ENCODE measurements at regions not wholly inside any gene's neighbourhood (a gene's known extent, or its start where the extent isn't known, plus 50 kb on each side); places are given as distances from the start of the nearest gene placed in this dataset.

DNA sequence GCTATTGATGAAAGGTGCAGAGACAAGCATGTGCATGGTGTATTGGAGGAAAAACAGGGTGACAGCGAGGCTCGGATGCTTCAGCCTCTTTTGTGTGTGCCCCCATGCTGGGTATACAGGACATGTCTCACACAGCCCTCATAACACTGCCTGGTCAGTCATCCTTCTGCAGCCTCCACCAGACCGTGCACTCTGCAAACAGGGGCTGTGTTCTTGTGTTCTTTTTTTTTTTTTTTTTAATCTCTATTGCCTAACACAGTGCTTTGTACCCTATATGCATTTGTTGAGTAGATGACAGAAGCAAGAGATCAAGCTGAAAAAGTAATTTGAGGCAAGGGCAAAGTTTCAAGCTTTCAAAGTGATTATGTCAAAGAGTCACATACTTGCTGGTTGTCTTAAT lies 367.2 kb upstream of the SLITRK1 start:
- Mint-ChIP-seq H3K4me1 (no peaks in the 10 kb centered on the region), H3K36me3 (ENCODE audit: low read depth) (peaks cover 26% of the 10 kb centered on the region), H3K4me3 (no peak overlapping the region), H3K27ac (no peak overlapping the region), H3K9me3 (peaks cover 29% of the 10 kb centered on the region), H3K27me3 (ENCODE audit: insufficient read depth, low read depth, poor library complexity) (no peaks in the 10 kb centered on the region)
- Histone ChIP-seq H3K4me2 (no peak overlapping the region), H3K27me3 (ENCODE audit: insufficient read depth) (no peaks in the 10 kb centered on the region), H3K79me2 (replicated peaks; ENCODE audit: insufficient read depth) (no peaks in the 10 kb centered on the region), H3K27ac (ENCODE audit: low read depth) (no peak overlapping the region), H3K36me3 (ENCODE audit: insufficient read depth) (peaks cover 7% of the 10 kb centered on the region; the same call in 1 of the 2 replicates), H3K4me3 (no peak overlapping the region), H3K4me1 (ENCODE audit: insufficient read depth) (no peaks in the 10 kb centered on the region), H2AFZ (no peak overlapping the region), H3F3A (replicated peaks; ENCODE audit: low read depth) (no peaks in the 10 kb centered on the region), H4K20me1 (replicated peaks; ENCODE audit: insufficient read depth) (no peaks in the 10 kb centered on the region), H3K9me2 (ENCODE audit: insufficient read depth) (peaks cover 4% of the 10 kb centered on the region; the same call in 1 of the 2 replicates)
- TF ChIP-seq NANOG (IDR thresholded peaks at IDR 0.05; ENCODE audit: borderline replicate concordance) (no peak), EZH2 (IDR thresholded peaks at IDR 0.05; ENCODE audit: low read depth, unreplicated experiment) (no peak), ETS1 (IDR thresholded peaks at IDR 0.05) (no peak), ZNF331 (CRISPR knock-in tag; IDR thresholded peaks at IDR 0.05; ENCODE audit: low read depth) (no peak), CTCF (conservative IDR thresholded peaks at IDR 0.05; ENCODE audit: low read depth in 2 of 2) (no peak)
- TF ChIP-seq, protein P1, sequence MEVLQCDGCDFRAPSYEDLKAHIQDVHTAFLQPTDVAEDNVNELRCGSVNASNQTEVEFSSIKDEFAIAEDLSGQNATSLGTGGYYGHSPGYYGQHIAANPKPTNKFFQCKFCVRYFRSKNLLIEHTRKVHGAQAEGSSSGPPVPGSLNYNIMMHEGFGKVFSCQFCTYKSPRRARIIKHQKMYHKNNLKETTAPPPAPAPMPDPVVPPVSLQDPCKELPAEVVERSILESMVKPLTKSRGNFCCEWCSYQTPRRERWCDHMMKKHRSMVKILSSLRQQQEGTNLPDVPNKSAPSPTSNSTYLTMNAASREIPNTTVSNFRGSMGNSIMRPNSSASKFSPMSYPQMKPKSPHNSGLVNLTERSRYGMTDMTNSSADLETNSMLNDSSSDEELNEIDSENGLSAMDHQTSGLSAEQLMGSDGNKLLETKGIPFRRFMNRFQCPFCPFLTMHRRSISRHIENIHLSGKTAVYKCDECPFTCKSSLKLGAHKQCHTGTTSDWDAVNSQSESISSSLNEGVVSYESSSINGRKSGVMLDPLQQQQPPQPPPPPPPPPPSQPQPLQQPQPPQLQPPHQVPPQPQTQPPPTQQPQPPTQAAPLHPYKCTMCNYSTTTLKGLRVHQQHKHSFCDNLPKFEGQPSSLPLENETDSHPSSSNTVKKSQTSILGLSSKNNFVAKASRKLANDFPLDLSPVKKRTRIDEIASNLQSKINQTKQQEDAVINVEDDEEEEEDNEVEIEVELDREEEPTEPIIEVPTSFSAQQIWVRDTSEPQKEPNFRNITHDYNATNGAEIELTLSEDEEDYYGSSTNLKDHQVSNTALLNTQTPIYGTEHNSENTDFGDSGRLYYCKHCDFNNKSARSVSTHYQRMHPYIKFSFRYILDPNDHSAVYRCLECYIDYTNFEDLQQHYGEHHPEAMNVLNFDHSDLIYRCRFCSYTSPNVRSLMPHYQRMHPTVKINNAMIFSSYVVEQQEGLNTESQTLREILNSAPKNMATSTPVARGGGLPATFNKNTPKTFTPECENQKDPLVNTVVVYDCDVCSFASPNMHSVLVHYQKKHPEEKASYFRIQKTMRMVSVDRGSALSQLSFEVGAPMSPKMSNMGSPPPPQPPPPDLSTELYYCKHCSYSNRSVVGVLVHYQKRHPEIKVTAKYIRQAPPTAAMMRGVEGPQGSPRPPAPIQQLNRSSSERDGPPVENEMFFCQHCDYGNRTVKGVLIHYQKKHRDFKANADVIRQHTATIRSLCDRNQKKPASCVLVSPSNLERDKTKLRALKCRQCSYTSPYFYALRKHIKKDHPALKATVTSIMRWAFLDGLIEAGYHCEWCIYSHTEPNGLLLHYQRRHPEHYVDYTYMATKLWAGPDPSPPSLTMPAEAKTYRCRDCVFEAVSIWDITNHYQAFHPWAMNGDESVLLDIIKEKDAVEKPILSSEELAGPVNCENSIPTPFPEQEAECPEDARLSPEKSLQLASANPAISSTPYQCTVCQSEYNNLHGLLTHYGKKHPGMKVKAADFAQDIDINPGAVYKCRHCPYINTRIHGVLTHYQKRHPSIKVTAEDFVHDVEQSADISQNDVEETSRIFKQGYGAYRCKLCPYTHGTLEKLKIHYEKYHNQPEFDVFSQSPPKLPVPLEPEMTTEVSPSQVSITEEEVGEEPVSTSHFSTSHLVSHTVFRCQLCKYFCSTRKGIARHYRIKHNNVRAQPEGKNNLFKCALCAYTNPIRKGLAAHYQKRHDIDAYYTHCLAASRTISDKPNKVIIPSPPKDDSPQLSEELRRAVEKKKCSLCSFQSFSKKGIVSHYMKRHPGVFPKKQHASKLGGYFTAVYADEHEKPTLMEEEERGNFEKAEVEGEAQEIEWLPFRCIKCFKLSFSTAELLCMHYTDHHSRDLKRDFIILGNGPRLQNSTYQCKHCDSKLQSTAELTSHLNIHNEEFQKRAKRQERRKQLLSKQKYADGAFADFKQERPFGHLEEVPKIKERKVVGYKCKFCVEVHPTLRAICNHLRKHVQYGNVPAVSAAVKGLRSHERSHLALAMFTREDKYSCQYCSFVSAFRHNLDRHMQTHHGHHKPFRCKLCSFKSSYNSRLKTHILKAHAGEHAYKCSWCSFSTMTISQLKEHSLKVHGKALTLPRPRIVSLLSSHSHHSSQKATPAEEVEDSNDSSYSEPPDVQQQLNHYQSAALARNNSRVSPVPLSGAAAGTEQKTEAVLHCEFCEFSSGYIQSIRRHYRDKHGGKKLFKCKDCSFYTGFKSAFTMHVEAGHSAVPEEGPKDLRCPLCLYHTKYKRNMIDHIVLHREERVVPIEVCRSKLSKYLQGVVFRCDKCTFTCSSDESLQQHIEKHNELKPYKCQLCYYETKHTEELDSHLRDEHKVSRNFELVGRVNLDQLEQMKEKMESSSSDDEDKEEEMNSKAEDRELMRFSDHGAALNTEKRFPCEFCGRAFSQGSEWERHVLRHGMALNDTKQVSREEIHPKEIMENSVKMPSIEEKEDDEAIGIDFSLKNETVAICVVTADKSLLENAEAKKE (CRISPR knock-in tag; IDR thresholded peaks at IDR 0.05) = no peak
- TF ChIP-seq, protein P2, sequence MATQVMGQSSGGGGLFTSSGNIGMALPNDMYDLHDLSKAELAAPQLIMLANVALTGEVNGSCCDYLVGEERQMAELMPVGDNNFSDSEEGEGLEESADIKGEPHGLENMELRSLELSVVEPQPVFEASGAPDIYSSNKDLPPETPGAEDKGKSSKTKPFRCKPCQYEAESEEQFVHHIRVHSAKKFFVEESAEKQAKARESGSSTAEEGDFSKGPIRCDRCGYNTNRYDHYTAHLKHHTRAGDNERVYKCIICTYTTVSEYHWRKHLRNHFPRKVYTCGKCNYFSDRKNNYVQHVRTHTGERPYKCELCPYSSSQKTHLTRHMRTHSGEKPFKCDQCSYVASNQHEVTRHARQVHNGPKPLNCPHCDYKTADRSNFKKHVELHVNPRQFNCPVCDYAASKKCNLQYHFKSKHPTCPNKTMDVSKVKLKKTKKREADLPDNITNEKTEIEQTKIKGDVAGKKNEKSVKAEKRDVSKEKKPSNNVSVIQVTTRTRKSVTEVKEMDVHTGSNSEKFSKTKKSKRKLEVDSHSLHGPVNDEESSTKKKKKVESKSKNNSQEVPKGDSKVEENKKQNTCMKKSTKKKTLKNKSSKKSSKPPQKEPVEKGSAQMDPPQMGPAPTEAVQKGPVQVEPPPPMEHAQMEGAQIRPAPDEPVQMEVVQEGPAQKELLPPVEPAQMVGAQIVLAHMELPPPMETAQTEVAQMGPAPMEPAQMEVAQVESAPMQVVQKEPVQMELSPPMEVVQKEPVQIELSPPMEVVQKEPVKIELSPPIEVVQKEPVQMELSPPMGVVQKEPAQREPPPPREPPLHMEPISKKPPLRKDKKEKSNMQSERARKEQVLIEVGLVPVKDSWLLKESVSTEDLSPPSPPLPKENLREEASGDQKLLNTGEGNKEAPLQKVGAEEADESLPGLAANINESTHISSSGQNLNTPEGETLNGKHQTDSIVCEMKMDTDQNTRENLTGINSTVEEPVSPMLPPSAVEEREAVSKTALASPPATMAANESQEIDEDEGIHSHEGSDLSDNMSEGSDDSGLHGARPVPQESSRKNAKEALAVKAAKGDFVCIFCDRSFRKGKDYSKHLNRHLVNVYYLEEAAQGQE (IDR thresholded peaks at IDR 0.05; ENCODE audit: unreplicated experiment) = no peak
- DNase-seq (ENCODE audit: low spot score) (no peak), ATAC-seq (no peak)
